Caco-2 (cell line): ENCODE measurements at regions not wholly inside any gene's neighbourhood (a gene's known extent, or its start where the extent isn't known, plus 50 kb on each side); places are given as distances from the start of the nearest gene placed in this dataset.

Source experiments
- BruUV-seq: library from RNA; stranded (reverse); fragments of 400-500 nt; replicated peaks from 2 replicates; lab custom pipeline; 2021; lab: Mats Ljungman, UMichigan
- CTCF ChIA-PET: fragments of 300-600 bp; sonication (Branson Sonifier 250); formaldehyde crosslinking; loops from one replicate; lab custom pipeline; 2022; ENCODE audit warnings: antibody characterized with exemption; lab: Charles Lee
- POLR2A ChIA-PET: fragments of 300-600 bp; sonication (Branson Sonifier 250); formaldehyde crosslinking; loops from one replicate; lab custom pipeline; 2022; ENCODE audit warnings: antibody characterized with exemption; lab: Charles Lee
- DNase-seq, 2 experiments: peaks; one replicate each; pipeline versions ENCODE4 v3.0.0 to v3.0.0-alpha.2; 2020 to 2022
- H3K27me3 ChIP-seq: replicated peaks from 2 replicates; pipeline ENCODE4 v1.6.0; 2011; ENCODE audit warnings: low read length; ENCODE audit not compliant: control insufficient read depth, insufficient read depth
- H3K36me3 ChIP-seq: 2 replicates; pipeline ENCODE4 v1.5.1; 2011; ENCODE audit warnings: low read length; ENCODE audit not compliant: control insufficient read depth, insufficient read depth
- H3K4me1 ChIP-seq: fragments of 250-450 bp; sonication (Bioruptor Pico); 2 replicates; pipeline ENCODE4 v1.5.1; 2020; ENCODE audit warnings: mild to moderate bottlenecking
- H3K4me3 ChIP-seq: 2 replicates; pipeline ENCODE4 v1.5.1; 2011; ENCODE audit warnings: low read depth, mild to moderate bottlenecking, control low read depth, low read length
- H3K9me3 ChIP-seq: fragments of 250-450 bp; sonication (Bioruptor Pico); 2 replicates; pipeline ENCODE4 v1.5.1; 2020; ENCODE audit warnings: mild to moderate bottlenecking, moderate library complexity
- H3K27ac Mint-ChIP-seq: one replicate; pipeline ENCODE4 v1.8.0; 2022; ENCODE audit warnings: mixed read lengths; ENCODE audit not compliant: unreplicated experiment
- H3K27me3 Mint-ChIP-seq: one replicate; pipeline ENCODE4 v1.8.0; 2022; ENCODE audit warnings: mixed read lengths; ENCODE audit not compliant: insufficient read depth, unreplicated experiment
- H3K36me3 Mint-ChIP-seq: one replicate; pipeline ENCODE4 v1.8.0; 2022; ENCODE audit warnings: mild to moderate bottlenecking, mixed read lengths; ENCODE audit not compliant: insufficient read depth, unreplicated experiment
- H3K4me1 Mint-ChIP-seq: one replicate; pipeline ENCODE4 v1.8.0; 2022; ENCODE audit warnings: low read depth, mixed read lengths; ENCODE audit not compliant: unreplicated experiment
- H3K4me3 Mint-ChIP-seq: one replicate; pipeline ENCODE4 v1.8.0; 2022; ENCODE audit warnings: mild to moderate bottlenecking, moderate library complexity, mixed read lengths; ENCODE audit not compliant: unreplicated experiment
- H3K9me3 Mint-ChIP-seq: one replicate; pipeline ENCODE4 v1.8.0; 2022; ENCODE audit warnings: mixed read lengths; ENCODE audit not compliant: unreplicated experiment
- CTCF ChIP-seq, 2 experiments: fragments of 200-600 bp in 1 of 2; IDR thresholded peaks; 1 replicate in 1 of 2; 2 replicates in 1 of 2; pipeline versions ENCODE4 v1.5.1 to v1.8.0; 2011 to 2022; ENCODE audit warnings: antibody characterized with exemption in 1 of 2, control low read depth in 1 of 2, inconsistent platforms in 1 of 2, low read depth in 1 of 2, low read length in 1 of 2, mild to moderate bottlenecking in 1 of 2, moderate library complexity in 1 of 2; ENCODE audit not compliant: insufficient read depth in 1 of 2, severe bottlenecking in 1 of 2, unreplicated experiment in 1 of 2
- intact Hi-C: fragments of 100-400 bp; cut with micrococcal nuclease; formaldehyde crosslinking; loops from one replicate; pipeline ENCODE4 v1.10.0; 2022; ENCODE audit not compliant: unreplicated experiment

DNA sequence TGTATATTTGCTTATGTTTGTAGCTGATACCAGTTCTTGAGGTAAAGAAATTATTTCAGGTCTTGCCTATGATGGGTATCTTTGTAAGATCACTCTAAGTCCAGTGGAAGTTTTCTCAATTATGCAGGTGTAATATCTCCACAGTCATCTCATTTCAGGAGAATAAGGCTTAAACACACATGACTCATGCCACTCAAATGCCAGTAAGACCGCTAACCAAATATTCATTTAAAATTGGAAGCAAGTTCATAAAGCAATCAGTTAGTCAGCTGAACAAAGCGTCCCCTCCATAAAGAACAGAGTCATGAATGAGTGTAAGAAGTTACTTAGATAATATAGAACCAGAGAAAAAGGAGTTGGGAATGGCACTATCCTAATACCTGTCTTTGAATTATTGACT, 248.7 kb downstream of the LURAP1L start:
- Histone ChIP-seq H3K4me3 (no peak overlapping the region), H3K36me3 (no peaks in the 10 kb centered on the region), H3K9me3 (no peaks in the 10 kb centered on the region), H3K27me3 (no peaks in the 10 kb centered on the region), H3K4me1 (no peaks in the 10 kb centered on the region)
- ChIA-PET CTCF (no interaction called here), POLR2A (no interaction called here)
- Mint-ChIP-seq H3K36me3 (no peaks in the 10 kb centered on the region), H3K27me3 (peaks cover 2% of the 10 kb centered on the region), H3K4me1 (no peaks in the 10 kb centered on the region), H3K4me3 (no peak overlapping the region), H3K27ac (no peak overlapping the region), H3K9me3 (no peaks in the 10 kb centered on the region)
- BruUV-seq: no TSS peak
- DNase-seq: no peak
- TF ChIP-seq CTCF (IDR thresholded peaks at IDR 0.05; ENCODE audit: insufficient read depth in 1 of 2, low read depth in 1 of 2, low read length in 1 of 2, severe bottlenecking in 1 of 2, unreplicated experiment in 1 of 2): no peak
- intact Hi-C loops: no loop called here

DNA sequence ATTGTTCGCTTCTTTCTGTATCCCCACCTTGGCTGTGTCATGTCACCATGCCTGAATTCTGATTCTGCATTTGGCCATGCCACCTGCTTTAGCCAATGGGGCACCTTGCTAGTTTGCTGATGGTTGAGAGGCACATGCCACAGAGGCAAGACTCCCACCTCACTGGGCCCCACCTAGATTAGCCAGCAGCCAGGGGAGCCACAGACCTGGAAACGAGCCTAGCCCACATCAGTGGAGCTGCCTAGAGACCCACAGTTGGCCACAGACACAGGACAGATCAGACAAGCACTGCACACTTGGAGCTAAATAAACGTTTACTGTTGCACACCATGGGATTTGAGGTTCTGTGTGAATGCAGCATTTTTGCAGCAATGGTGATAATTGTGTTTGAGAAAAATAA, 252.1 kb downstream of the LURAP1L start:
- H3K4me3 Mint-ChIP-seq: no peak overlapping the region
- Histone ChIP-seq H3K9me3 (no peaks in the 10 kb centered on the region), H3K27me3 (no peaks in the 10 kb centered on the region), H3K36me3 (no peaks in the 10 kb centered on the region), H3K4me1 (no peaks in the 10 kb centered on the region), H3K4me3 (no peak overlapping the region)
- ChIA-PET POLR2A (no interaction called here), CTCF (no interaction called here)
- DNase-seq: no peak
- no peaks in the 10 kb centered on the region for H3K9me3 Mint-ChIP-seq
- H3K27me3 Mint-ChIP-seq: peaks cover 4% of the 10 kb centered on the region
- no peak overlapping the region for H3K27ac Mint-ChIP-seq
- no TSS peak for BruUV-seq
- H3K4me1 Mint-ChIP-seq: no peaks in the 10 kb centered on the region
- no peak for TF ChIP-seq CTCF (IDR thresholded peaks at IDR 0.05; ENCODE audit: insufficient read depth in 1 of 2, low read depth in 1 of 2, low read length in 1 of 2, severe bottlenecking in 1 of 2, unreplicated experiment in 1 of 2)
- H3K36me3 Mint-ChIP-seq: no peaks in the 10 kb centered on the region
- intact Hi-C loops: no loop called here

DNA sequence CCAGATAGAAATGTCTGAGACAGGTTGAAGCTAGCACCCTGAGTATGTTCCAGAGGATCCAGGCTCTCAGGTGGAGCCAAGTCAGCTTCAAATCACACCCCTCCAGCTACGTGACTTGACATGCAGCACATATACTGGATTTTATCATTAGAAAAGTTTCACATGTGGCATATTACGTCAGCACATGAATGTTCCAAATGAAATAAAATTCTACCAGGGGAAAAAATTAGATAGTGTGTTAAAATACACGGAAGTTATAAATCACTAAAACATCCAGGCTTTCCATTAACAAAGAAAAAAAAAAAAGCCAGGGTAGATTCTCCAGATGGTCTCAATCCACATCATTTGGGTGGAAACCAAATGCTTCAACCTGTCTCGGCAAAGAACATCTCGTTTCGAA, 251.6 kb downstream of the MPDZ start:
- Mint-ChIP-seq H3K4me3 (no peak overlapping the region), H3K27me3 (peaks cover 3% of the 10 kb centered on the region), H3K9me3 (no peaks in the 10 kb centered on the region)

More for the DNA sequence above, 251.6 kb downstream of the MPDZ start:
- no TSS peak for BruUV-seq
- CTCF ChIA-PET: no interaction called here
- H3K27ac Mint-ChIP-seq: no peak overlapping the region
- no peaks in the 10 kb centered on the region for H3K4me1 ChIP-seq
- POLR2A ChIA-PET: no interaction called here
- no peaks in the 10 kb centered on the region for H3K36me3 Mint-ChIP-seq
- no peaks in the 10 kb centered on the region for H3K9me3 ChIP-seq
- no peaks in the 10 kb centered on the region for H3K36me3 ChIP-seq
- no peak overlapping the region for H3K4me3 ChIP-seq
- intact Hi-C loops: no loop called here
- no peaks in the 10 kb centered on the region for H3K27me3 ChIP-seq
- no peak for TF ChIP-seq CTCF (IDR thresholded peaks at IDR 0.05; ENCODE audit: insufficient read depth in 1 of 2, low read depth in 1 of 2, low read length in 1 of 2, severe bottlenecking in 1 of 2, unreplicated experiment in 1 of 2)
- DNase-seq: no peak
- H3K4me1 Mint-ChIP-seq: no peaks in the 10 kb centered on the region
